Omental fat pad (tissue), 3 donors: ENCODE measurements at regions not wholly inside any gene's neighbourhood (a gene's known extent, or its start where the extent isn't known, plus 50 kb on each side); places are given as distances from the start of the nearest gene placed in this dataset.

Source experiments
- ATAC-seq: fragments of 150-250 bp; one replicate; pipeline ENCODE4 v1.9.1; 2016; ENCODE audit warnings: mild to moderate bottlenecking, moderate library complexity; ENCODE audit not compliant: low FRiP score
- DNase-seq: peaks from one replicate; pipeline ENCODE4 v3.0.0-alpha.2; 2019; ENCODE audit warnings: low spot score
- CTCF ChIP-seq, 3 donors: fragments of 450-650 bp; IDR thresholded peaks; one replicate each; pipeline ENCODE4 v1.5.1; 2016 to 2017; ENCODE audit warnings: antibody characterized with exemption in 3 of 3, mild to moderate bottlenecking in 3 of 3, moderate library complexity in 2 of 3

- no peak for TF ChIP-seq CTCF (IDR thresholded peaks at IDR 0.05)
- DNase-seq (no peak), ATAC-seq (no peak)
These were observed 200.0 kb downstream of the PTPRU start for GRCh38 chr1:29436181-29436785.

- no peak for DNase-seq
- no peak for TF ChIP-seq CTCF (IDR thresholded peaks at IDR 0.05)
- no peak for ATAC-seq
These were observed 197.5 kb downstream of the PTPRU start for GRCh38 chr1:29433830-29434229.

- TF ChIP-seq CTCF (IDR thresholded peaks at IDR 0.05) = no peak
- ATAC-seq (no peak), DNase-seq (no peak)
These were observed 194.8 kb downstream of the PTPRU start for GRCh38 chr1:29431138-29431537.

- no peak for TF ChIP-seq CTCF (IDR thresholded peaks at IDR 0.05)
- DNase-seq = no peak
- no peak for ATAC-seq
These were observed 193.3 kb downstream of the PTPRU start for GRCh38 chr1:29429656-29430055.

GRCh38 chr1:29428997-29429396 lies 192.7 kb downstream of the PTPRU start:
- ATAC-seq (no peak), DNase-seq (no peak)
- TF ChIP-seq CTCF (IDR thresholded peaks at IDR 0.05) = no peak

- no peak for TF ChIP-seq CTCF (IDR thresholded peaks at IDR 0.05)
- ATAC-seq (no peak), DNase-seq (no peak)
These were observed 191.9 kb downstream of the PTPRU start for GRCh38 chr1:29428280-29428615.

- TF ChIP-seq CTCF (IDR thresholded peaks at IDR 0.05) = no peak
- no peak for DNase-seq
- ATAC-seq = no peak
These were observed 191.4 kb downstream of the PTPRU start for GRCh38 chr1:29427614-29428279.
